NB4 (cell line): ENCODE measurements at regions not wholly inside any gene's neighbourhood (a gene's known extent, or its start where the extent isn't known, plus 50 kb on each side); places are given as distances from the start of the nearest gene placed in this dataset.

Source experiments
- CTCF ChIP-seq: IDR thresholded peaks from one replicate; pipeline ENCODE4 v1.5.1; 2012; ENCODE audit warnings: low read depth, low read length
- MAX ChIP-seq: IDR thresholded peaks from 2 replicates; pipeline ENCODE4 v1.6.1; 2011; ENCODE audit warnings: low read depth, low read length
- POLR2A ChIP-seq: IDR thresholded peaks from 2 replicates; pipeline ENCODE4 v1.6.1; 2011; ENCODE audit warnings: mild to moderate bottlenecking; ENCODE audit not compliant: insufficient read length; ENCODE audit errors: extremely low read depth

- TF ChIP-seq CTCF (no peak), POLR2A (no peak), MAX (no peak)
Observed at GRCh38 chr12:18970603-18971002, 158.9 kb upstream of the PLEKHA5 start.
